ENCODE measurements at regions not wholly inside any gene's neighbourhood (a gene's known extent, or its start where the extent isn't known, plus 50 kb on each side); places are given as distances from the start of the nearest gene placed in this dataset.

- no peak overlapping the region for H3K4me2 ChIP-seq (ENCODE audit: low read depth, low read length)
- no peak overlapping the region for H3K4me3 ChIP-seq (replicated peaks in 1 of 3; ENCODE audit: insufficient read depth in 1 of 3, low read depth in 2 of 3, low read length in 3 of 3)
- peaks cover 12% of the 10 kb centered on the region for H3K4me1 ChIP-seq (ENCODE audit: insufficient read depth, low read length)
- no TSS peak for BruUV-seq (replicated peaks)
- H2AFZ ChIP-seq (ENCODE audit: low read length): no peak overlapping the region
- ChIA-PET POLR2A (no interaction called here), CTCF (ENCODE audit: low intra/inter-chr PET ratio, low total read pairs) (no interaction called here)
- H3K36me3 ChIP-seq (replicated peaks in 1 of 2; ENCODE audit: control insufficient read depth in 1 of 2, insufficient read depth in 2 of 2, low read length in 2 of 2): no peaks in the 10 kb centered on the region
- FAIRE-seq (no peak), DNase-seq (ENCODE audit: low spot score) (no peak), ATAC-seq (no peak)
- TF ChIP-seq ZNF335 (CRISPR knock-in tag; IDR thresholded peaks at IDR 0.05) (no peak), SNAPC2 (CRISPR knock-in tag; IDR thresholded peaks at IDR 0.05) (no peak), ZBTB14 (CRISPR knock-in tag; IDR thresholded peaks at IDR 0.05) (no peak), ZNF549 (CRISPR knock-in tag; IDR thresholded peaks at IDR 0.05) (no peak), SP4 (CRISPR knock-in tag; IDR thresholded peaks at IDR 0.05) (no peak), GABPB1 (CRISPR knock-in tag; IDR thresholded peaks at IDR 0.05) (no peak), TSC22D2 (CRISPR knock-in tag; IDR thresholded peaks at IDR 0.05; ENCODE audit: borderline replicate concordance) (no peak), NAIF1 (CRISPR knock-in tag; IDR thresholded peaks at IDR 0.05; ENCODE audit: borderline replicate concordance) (no peak), ZNF720 (CRISPR knock-in tag; IDR thresholded peaks at IDR 0.05) (no peak), ZNF260 (CRISPR knock-in tag; IDR thresholded peaks at IDR 0.05; ENCODE audit: borderline replicate concordance, low read depth) (no peak), ZNF510 (CRISPR knock-in tag; IDR thresholded peaks at IDR 0.05; ENCODE audit: low read depth) (no peak)
- TF ChIP-seq, protein P1, sequence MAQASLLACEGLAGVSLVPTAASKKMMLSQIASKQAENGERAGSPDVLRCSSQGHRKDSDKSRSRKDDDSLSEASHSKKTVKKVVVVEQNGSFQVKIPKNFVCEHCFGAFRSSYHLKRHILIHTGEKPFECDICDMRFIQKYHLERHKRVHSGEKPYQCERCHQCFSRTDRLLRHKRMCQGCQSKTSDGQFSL (CRISPR knock-in tag; IDR thresholded peaks at IDR 0.05): no peak
- H3K9me3 ChIP-seq (ENCODE audit: low read length): no peaks in the 10 kb centered on the region
- intact Hi-C loops (cut with micrococcal nuclease; ENCODE audit: unreplicated experiment) (no loop called here), in situ Hi-C loops (cut with HindIII; ENCODE audit: extremely low pct_ligation_motif_present, low pct_unique_long_range_greater_than_20kb) (no loop called here)
- WGBS (ENCODE audit: low lambda C conversion rate): 59% methylated on average over 3 of the region's 3 CpGs
- no peak overlapping the region for H3K9ac ChIP-seq (ENCODE audit: insufficient read depth, low read depth, low read length)
- H3K27me3 ChIP-seq (ENCODE audit: control insufficient read depth in 1 of 2, insufficient read depth in 2 of 2, low read length in 2 of 2): no peaks in the 10 kb centered on the region; a peak in 1 of 5 replicates
- H3K79me2 ChIP-seq (ENCODE audit: insufficient read depth, low read length): no peaks in the 10 kb centered on the region
- no peak overlapping the region for H3K27ac ChIP-seq (ENCODE audit: extremely low read length, insufficient read depth, low read length)
- no peaks in the 10 kb centered on the region for H4K20me1 ChIP-seq (ENCODE audit: insufficient read depth, low read length)
Measured at GRCh38 chr14:34189866-34190265, 239.0 kb upstream of the EGLN3 start.

Data from HepG2 (cell line).